ENCODE measurements at regions not wholly inside any gene's neighbourhood (a gene's known extent, or its start where the extent isn't known, plus 50 kb on each side); places are given as distances from the start of the nearest gene placed in this dataset.
A peak's percentile ranks its signal among the peaks of the same experiment; 100 is the strongest.
"Not testable (repeated sequence)": the region's sequence is repeated elsewhere in the genome, so short reads cannot be mapped to it uniquely, and the experiment has no call there.

- H3K4me3 ChIP-seq (ENCODE audit: low read depth, low read length); H3K9me3 ChIP-seq (ENCODE audit: control insufficient read depth, insufficient read depth, low read length); H3K4me1 ChIP-seq (ENCODE audit: control insufficient read depth, insufficient read depth, low read length); H3K36me3 ChIP-seq (ENCODE audit: control insufficient read depth, insufficient read depth, low read length); H3K27me3 ChIP-seq (ENCODE audit: control insufficient read depth, insufficient read depth, low read length); DNase-seq (ENCODE audit: low read depth in 4 of 6, low spot score in 6 of 6); H3K27ac ChIP-seq (ENCODE audit: low read depth, low read length): not testable (repeated sequence)
- WGBS (ENCODE audit: insufficient coverage) = no CpG with 5 or more reads among the region's 1 CpG
Measured at GRCh38 chr7:67916111-67916510, 919.5 kb downstream of the TYW1 start.

- no peak overlapping the region for H3K27ac ChIP-seq (ENCODE audit: low read depth, low read length)
- peak in 3 of 6 donors; percentile 29 to 93 (median 65) for DNase-seq (ENCODE audit: low read depth in 4 of 6, low spot score in 6 of 6)
- 86% methylated on average over 1 of the region's 9 CpGs for WGBS (ENCODE audit: insufficient coverage)
Measured at GRCh38 chr7:67916571-67917436, 920.2 kb downstream of the TYW1 start.

GRCh38 chr7:67917437-67917755, 920.8 kb downstream of the TYW1 start:
- WGBS (ENCODE audit: insufficient coverage) = 82% methylated on average over 3 of the region's 3 CpGs
- Histone ChIP-seq H3K27me3 (ENCODE audit: control insufficient read depth, insufficient read depth, low read length) (no peaks in the 10 kb centered on the region), H3K4me1 (ENCODE audit: control insufficient read depth, insufficient read depth, low read length) (peaks cover 3% of the 10 kb centered on the region), H3K4me3 (ENCODE audit: low read depth, low read length) (no peak overlapping the region), H3K27ac (ENCODE audit: low read depth, low read length) (no peak overlapping the region), H3K9me3 (ENCODE audit: control insufficient read depth, insufficient read depth, low read length) (no peaks in the 10 kb centered on the region), H3K36me3 (ENCODE audit: control insufficient read depth, insufficient read depth, low read length) (no peaks in the 10 kb centered on the region)
- no peak for DNase-seq (ENCODE audit: low read depth in 4 of 6, low spot score in 6 of 6)

More at GRCh38 chr7:67916571-67917436, 920.2 kb downstream of the TYW1 start:
- Histone ChIP-seq H3K4me3 (ENCODE audit: low read depth, low read length) (no peak overlapping the region), H3K4me1 (ENCODE audit: control insufficient read depth, insufficient read depth, low read length) (peaks cover 3% of the 10 kb centered on the region), H3K9me3 (ENCODE audit: control insufficient read depth, insufficient read depth, low read length) (no peaks in the 10 kb centered on the region), H3K27me3 (ENCODE audit: control insufficient read depth, insufficient read depth, low read length) (no peaks in the 10 kb centered on the region), H3K36me3 (ENCODE audit: control insufficient read depth, insufficient read depth, low read length) (no peaks in the 10 kb centered on the region)

GRCh38 chr7:67918158-67918557, 921.5 kb downstream of the TYW1 start:
- Histone ChIP-seq H3K4me3 (ENCODE audit: low read depth, low read length) (no peak overlapping the region), H3K4me1 (ENCODE audit: control insufficient read depth, insufficient read depth, low read length) (peaks cover 3% of the 10 kb centered on the region), H3K27me3 (ENCODE audit: control insufficient read depth, insufficient read depth, low read length) (no peaks in the 10 kb centered on the region), H3K27ac (ENCODE audit: low read depth, low read length) (no peak overlapping the region), H3K36me3 (ENCODE audit: control insufficient read depth, insufficient read depth, low read length) (no peaks in the 10 kb centered on the region), H3K9me3 (ENCODE audit: control insufficient read depth, insufficient read depth, low read length) (no peaks in the 10 kb centered on the region)
- DNase-seq (ENCODE audit: low read depth in 4 of 6, low spot score in 6 of 6) = no peak
- 91% methylated on average over 3 of the region's 4 CpGs for WGBS (ENCODE audit: insufficient coverage)

GRCh38 chr7:67923286-67923685, 926.7 kb downstream of the TYW1 start:
- H3K9me3 ChIP-seq (ENCODE audit: control insufficient read depth, insufficient read depth, low read length) = no peaks in the 10 kb centered on the region
- no peak overlapping the region for H3K27ac ChIP-seq (ENCODE audit: low read depth, low read length)
- no peaks in the 10 kb centered on the region for H3K4me1 ChIP-seq (ENCODE audit: control insufficient read depth, insufficient read depth, low read length)
- peak in 1 of 6 donors; percentile 68 for DNase-seq (ENCODE audit: low read depth in 4 of 6, low spot score in 6 of 6)
- no peak overlapping the region for H3K4me3 ChIP-seq (ENCODE audit: low read depth, low read length)
- H3K27me3 ChIP-seq (ENCODE audit: control insufficient read depth, insufficient read depth, low read length) = no peaks in the 10 kb centered on the region
- no CpG with 5 or more reads among the region's 3 CpGs for WGBS (ENCODE audit: insufficient coverage)
- no peaks in the 10 kb centered on the region for H3K36me3 ChIP-seq (ENCODE audit: control insufficient read depth, insufficient read depth, low read length)

GRCh38 chr7:67928141-67928540, 931.5 kb downstream of the TYW1 start:
- Histone ChIP-seq H3K4me1 (ENCODE audit: control insufficient read depth, insufficient read depth, low read length) (no peaks in the 10 kb centered on the region), H3K27ac (ENCODE audit: low read depth, low read length) (no peak overlapping the region), H3K36me3 (ENCODE audit: control insufficient read depth, insufficient read depth, low read length) (no peaks in the 10 kb centered on the region), H3K4me3 (ENCODE audit: low read depth, low read length) (no peak overlapping the region), H3K9me3 (ENCODE audit: control insufficient read depth, insufficient read depth, low read length) (no peaks in the 10 kb centered on the region), H3K27me3 (ENCODE audit: control insufficient read depth, insufficient read depth, low read length) (no peaks in the 10 kb centered on the region)
- DNase-seq (ENCODE audit: low read depth in 4 of 6, low spot score in 6 of 6) = peak in 1 of 6 donors; percentile 68
- WGBS (ENCODE audit: insufficient coverage) = 63% methylated on average over 3 of the region's 5 CpGs

- not testable (repeated sequence) for H3K27ac ChIP-seq (ENCODE audit: low read depth, low read length); H3K9me3 ChIP-seq (ENCODE audit: control insufficient read depth, insufficient read depth, low read length); H3K4me1 ChIP-seq (ENCODE audit: control insufficient read depth, insufficient read depth, low read length); DNase-seq (ENCODE audit: low read depth in 4 of 6, low spot score in 6 of 6); H3K27me3 ChIP-seq (ENCODE audit: control insufficient read depth, insufficient read depth, low read length); H3K36me3 ChIP-seq (ENCODE audit: control insufficient read depth, insufficient read depth, low read length); H3K4me3 ChIP-seq (ENCODE audit: low read depth, low read length)
- WGBS (ENCODE audit: insufficient coverage) = no CpG with 5 or more reads among the region's 8 CpGs
Measured at GRCh38 chr7:67936447-67936846, 939.8 kb downstream of the TYW1 start.

- Histone ChIP-seq H3K9me3 (ENCODE audit: control insufficient read depth, insufficient read depth, low read length) (no peaks in the 10 kb centered on the region), H3K27me3 (ENCODE audit: control insufficient read depth, insufficient read depth, low read length) (no peaks in the 10 kb centered on the region), H3K36me3 (ENCODE audit: control insufficient read depth, insufficient read depth, low read length) (no peaks in the 10 kb centered on the region), H3K4me3 (ENCODE audit: low read depth, low read length) (no peak overlapping the region), H3K4me1 (ENCODE audit: control insufficient read depth, insufficient read depth, low read length) (peaks cover 5% of the 10 kb centered on the region), H3K27ac (ENCODE audit: low read depth, low read length) (no peak overlapping the region)
- WGBS (ENCODE audit: insufficient coverage) = 90% methylated on average over 9 of the region's 13 CpGs
- no peak for DNase-seq (ENCODE audit: low read depth in 4 of 6, low spot score in 6 of 6)
Measured at GRCh38 chr7:67940400-67940799, 943.8 kb downstream of the TYW1 start.

GRCh38 chr7:67947191-67947590, 950.6 kb downstream of the TYW1 start:
- Histone ChIP-seq H3K9me3 (ENCODE audit: control insufficient read depth, insufficient read depth, low read length) (no peaks in the 10 kb centered on the region), H3K36me3 (ENCODE audit: control insufficient read depth, insufficient read depth, low read length) (no peaks in the 10 kb centered on the region), H3K27ac (ENCODE audit: low read depth, low read length) (no peak overlapping the region), H3K4me3 (ENCODE audit: low read depth, low read length) (no peak overlapping the region), H3K27me3 (ENCODE audit: control insufficient read depth, insufficient read depth, low read length) (no peaks in the 10 kb centered on the region), H3K4me1 (ENCODE audit: control insufficient read depth, insufficient read depth, low read length) (no peaks in the 10 kb centered on the region)
- no peak for DNase-seq (ENCODE audit: low read depth in 4 of 6, low spot score in 6 of 6)
- 83% methylated on average over 1 of the region's 2 CpGs for WGBS (ENCODE audit: insufficient coverage)

- no peak for DNase-seq (ENCODE audit: low read depth in 4 of 6, low spot score in 6 of 6)
- Histone ChIP-seq H3K27ac (ENCODE audit: low read depth, low read length) (no peak overlapping the region), H3K4me3 (ENCODE audit: low read depth, low read length) (no peak overlapping the region), H3K4me1 (ENCODE audit: control insufficient read depth, insufficient read depth, low read length) (no peaks in the 10 kb centered on the region), H3K27me3 (ENCODE audit: control insufficient read depth, insufficient read depth, low read length) (no peaks in the 10 kb centered on the region), H3K36me3 (ENCODE audit: control insufficient read depth, insufficient read depth, low read length) (no peaks in the 10 kb centered on the region), H3K9me3 (ENCODE audit: control insufficient read depth, insufficient read depth, low read length) (no peaks in the 10 kb centered on the region)
- WGBS (ENCODE audit: insufficient coverage) = 100% methylated on average over 2 of the region's 5 CpGs
Measured at GRCh38 chr7:67947646-67948045, 951.0 kb downstream of the TYW1 start.

All from spinal cord (tissue), 9 donors.